DND-41 (cell line): ENCODE measurements at regions not wholly inside any gene's neighbourhood (a gene's known extent, or its start where the extent isn't known, plus 50 kb on each side); places are given as distances from the start of the nearest gene placed in this dataset.

Experiments used
- EZH2 ChIP-seq: IDR thresholded peaks from 3 replicates; pipeline ENCODE4 v1.6.1; 2012; ENCODE audit warnings: borderline replicate concordance, low read depth, mild to moderate bottlenecking, moderate library complexity, low read length, inconsistent platforms; ENCODE audit not compliant: severe bottlenecking
- TF ChIP-seq, protein P1 (sequence below): IDR thresholded peaks from 2 replicates; pipeline ENCODE4 v1.5.1; 2012; ENCODE audit warnings: borderline replicate concordance, low read length, moderate library complexity, mild to moderate bottlenecking; ENCODE audit not compliant: poor library complexity, severe bottlenecking; ENCODE audit errors: extremely low read depth

DNA sequence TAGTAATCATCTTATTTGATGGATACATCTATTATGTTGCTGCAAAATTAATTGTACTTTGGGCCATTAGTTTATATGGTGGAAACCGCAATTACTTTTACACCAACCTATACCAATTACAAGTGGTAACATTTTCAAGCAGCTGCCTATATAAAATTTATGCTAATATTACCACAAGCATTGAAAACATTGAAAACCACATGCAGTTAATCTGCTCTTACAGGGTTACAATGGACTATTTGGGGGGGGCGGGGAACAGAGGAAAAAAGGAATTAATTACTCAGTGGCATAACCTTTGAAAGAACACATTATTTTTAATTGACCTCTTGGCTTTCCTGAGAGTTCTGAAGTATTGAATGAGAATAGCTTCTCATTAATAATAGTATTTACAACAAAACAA is 1793.2 kb downstream of the NCAM2 start:
- TF ChIP-seq, protein P1, sequence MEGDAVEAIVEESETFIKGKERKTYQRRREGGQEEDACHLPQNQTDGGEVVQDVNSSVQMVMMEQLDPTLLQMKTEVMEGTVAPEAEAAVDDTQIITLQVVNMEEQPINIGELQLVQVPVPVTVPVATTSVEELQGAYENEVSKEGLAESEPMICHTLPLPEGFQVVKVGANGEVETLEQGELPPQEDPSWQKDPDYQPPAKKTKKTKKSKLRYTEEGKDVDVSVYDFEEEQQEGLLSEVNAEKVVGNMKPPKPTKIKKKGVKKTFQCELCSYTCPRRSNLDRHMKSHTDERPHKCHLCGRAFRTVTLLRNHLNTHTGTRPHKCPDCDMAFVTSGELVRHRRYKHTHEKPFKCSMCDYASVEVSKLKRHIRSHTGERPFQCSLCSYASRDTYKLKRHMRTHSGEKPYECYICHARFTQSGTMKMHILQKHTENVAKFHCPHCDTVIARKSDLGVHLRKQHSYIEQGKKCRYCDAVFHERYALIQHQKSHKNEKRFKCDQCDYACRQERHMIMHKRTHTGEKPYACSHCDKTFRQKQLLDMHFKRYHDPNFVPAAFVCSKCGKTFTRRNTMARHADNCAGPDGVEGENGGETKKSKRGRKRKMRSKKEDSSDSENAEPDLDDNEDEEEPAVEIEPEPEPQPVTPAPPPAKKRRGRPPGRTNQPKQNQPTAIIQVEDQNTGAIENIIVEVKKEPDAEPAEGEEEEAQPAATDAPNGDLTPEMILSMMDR, result no peak
- no peak for TF ChIP-seq EZH2
